HCT116 (cell line): ENCODE measurements at regions not wholly inside any gene's neighbourhood (a gene's known extent, or its start where the extent isn't known, plus 50 kb on each side); places are given as distances from the start of the nearest gene placed in this dataset.

ENCODE experiments used
- ATAC-seq: fragments of 200-7000 bp; cut with Tn5 transposase; 2 replicates; pipeline ENCODE4 v1.9.1; 2020; ENCODE audit warnings: mild to moderate bottlenecking, moderate library complexity
- BruUV-seq: library from RNA; stranded (reverse); fragments of 400-500 nt; replicated peaks from 2 replicates; lab custom pipeline; 2021; lab: Mats Ljungman, UMichigan
- CTCF ChIA-PET: fragments of 300-600 bp; sonication (Branson Sonifier 250); formaldehyde crosslinking; loops from one replicate; lab custom pipeline; 2021; ENCODE audit warnings: antibody characterized with exemption; lab: Charles Lee
- POLR2A ChIA-PET: fragments of 300-600, 350-600 bp; sonication (Branson Sonifier 250); formaldehyde crosslinking; loops from one replicate; lab custom pipeline; 2021; ENCODE audit warnings: antibody characterized with exemption; lab: Charles Lee
- RAD21 ChIA-PET, 2 experiments: fragments of 300-600 bp; sonication (Branson Sonifier 250); formaldehyde crosslinking; loops; one replicate each; lab custom pipeline; 2023; ENCODE audit warnings: low total read pairs in 2 of 2; ENCODE audit not compliant: uncharacterized antibody in 2 of 2, unreplicated experiment in 2 of 2, low non-redundant PET in 1 of 2; lab: Charles Lee
- DNase-seq: peaks from one replicate; pipeline ENCODE4 v3.0.0-alpha.2; 2010; ENCODE audit warnings: low read depth, low spot score
- H2AFZ ChIP-seq: fragments of 200-600 bp; shearing (Covaris generic), sonication (generic); 2 replicates; pipeline ENCODE4 v1.6.1; 2017; ENCODE audit warnings: low read depth, mixed run types, mixed read lengths, antibody characterized with exemption, low read length; ENCODE audit not compliant: poor library complexity, severe bottlenecking
- H3K27ac ChIP-seq: 2 replicates; pipeline ENCODE4 v1.5.1; 2012; ENCODE audit warnings: low read depth, low read length
- H3K27me3 ChIP-seq: fragments of 200-600 bp; sonication (generic); 2 replicates; pipeline ENCODE4 v1.6.1; 2016; ENCODE audit warnings: mixed run types, low read length, mixed read lengths; ENCODE audit not compliant: insufficient read depth
- H3K36me3 ChIP-seq, 2 experiments: fragments of 200-500 bp in 1 of 2; fragments of 200-600 bp in 1 of 2; sonication (Bioruptor generic) in 1 of 2; sonication (generic) in 1 of 2; 2 replicates each; pipeline versions ENCODE4 v1.5.1 to v1.6.1; 2014 to 2016; ENCODE audit warnings: low read length in 2 of 2, inconsistent platforms in 1 of 2, mixed read lengths in 1 of 2, mixed run types in 1 of 2; ENCODE audit not compliant: insufficient read depth in 2 of 2, control insufficient read depth in 1 of 2
- H3K4me1 ChIP-seq, 2 experiments: fragments of 200-600 bp in 1 of 2; sonication (generic) in 1 of 2; 2 replicates each; pipeline versions ENCODE4 v1.5.1 to v1.6.1; 2012 to 2017; ENCODE audit warnings: low read length in 2 of 2, inconsistent platforms in 1 of 2, mild to moderate bottlenecking in 1 of 2, mixed read lengths in 1 of 2, mixed run types in 1 of 2, moderate library complexity in 1 of 2; ENCODE audit not compliant: insufficient read depth in 2 of 2, control insufficient read depth in 1 of 2
- H3K4me2 ChIP-seq: fragments of 200-600 bp; sonication (generic); 2 replicates; pipeline ENCODE4 v1.6.1; 2017; ENCODE audit warnings: mixed run types, low read length, mixed read lengths
- H3K4me3 ChIP-seq, 2 experiments: fragments of 200-600 bp in 1 of 2; sonication (generic) in 1 of 2; replicated peaks in 1 of 2; 2 replicates each; pipeline ENCODE4 v1.5.1; 2011 to 2016; ENCODE audit warnings: low read length in 2 of 2, control low read depth in 1 of 2, low read depth in 1 of 2, mild to moderate bottlenecking in 1 of 2, mixed read lengths in 1 of 2, mixed run types in 1 of 2
- H3K79me2 ChIP-seq: fragments of 200-600 bp; sonication (generic); 2 replicates; pipeline ENCODE4 v1.6.1; 2017; ENCODE audit warnings: mild to moderate bottlenecking, mixed run types, low read length, moderate library complexity, mixed read lengths; ENCODE audit not compliant: insufficient read depth
- H3K9ac ChIP-seq: fragments of 200-600 bp; sonication (generic); 2 replicates; pipeline ENCODE4 v1.6.1; 2016; ENCODE audit warnings: low read length, mixed read lengths
- H3K9me2 ChIP-seq: fragments of 200-600 bp; sonication (generic), shearing (Covaris generic); 2 replicates; pipeline ENCODE4 v1.6.1; 2017; ENCODE audit warnings: mixed run types, mild to moderate bottlenecking, moderate library complexity; ENCODE audit not compliant: insufficient read depth
- H3K9me3 ChIP-seq, 2 experiments: fragments of 200-500 bp in 1 of 2; fragments of 200-600 bp in 1 of 2; sonication (Bioruptor generic) in 1 of 2; sonication (generic) in 1 of 2; 2 replicates each; pipeline ENCODE4 v1.6.1; 2014 to 2017; ENCODE audit warnings: low read length in 2 of 2, mixed read lengths in 2 of 2, inconsistent platforms in 1 of 2, low read depth in 1 of 2, mild to moderate bottlenecking in 1 of 2, mixed run types in 1 of 2, moderate library complexity in 1 of 2; ENCODE audit not compliant: control insufficient read depth in 1 of 2, insufficient read depth in 1 of 2
- H4K20me1 ChIP-seq: fragments of 200-600 bp; sonication (generic), shearing (Covaris generic); 2 replicates; pipeline ENCODE4 v1.6.1; 2017; ENCODE audit warnings: mixed run types, mild to moderate bottlenecking, moderate library complexity; ENCODE audit not compliant: insufficient read depth
- ATF3 ChIP-seq: IDR thresholded peaks from 2 replicates; pipeline ENCODE4 v1.6.1; 2012
- CTCF ChIP-seq, 3 experiments: fragments of 200-600 bp in 1 of 3; sonication (generic) in 1 of 3; IDR thresholded peaks in 2 of 3; conservative IDR thresholded peaks in 1 of 3; 2 replicates each; pipeline ENCODE4 v1.5.1; 2012 to 2017; ENCODE audit warnings: low read depth in 2 of 3, low read length in 2 of 3, antibody characterized with exemption in 1 of 3, borderline replicate concordance in 1 of 3, control low read depth in 1 of 3, mild to moderate bottlenecking in 1 of 3, mixed read lengths in 1 of 3, mixed run types in 1 of 3, moderate library complexity in 1 of 3; ENCODE audit not compliant: insufficient read depth in 1 of 3
- ELF1 ChIP-seq: IDR thresholded peaks from 2 replicates; pipeline ENCODE4 v1.6.1; 2012; ENCODE audit warnings: low read depth, borderline replicate concordance
- FOSL1 ChIP-seq: IDR thresholded peaks from 2 replicates; pipeline ENCODE4 v1.6.1; 2012; ENCODE audit warnings: low read depth
- JUND ChIP-seq: IDR thresholded peaks from 2 replicates; pipeline ENCODE4 v1.6.1; 2012
- POLR2A ChIP-seq: IDR thresholded peaks from 2 replicates; pipeline ENCODE4 v1.7.0; 2011; ENCODE audit warnings: borderline replicate concordance; ENCODE audit not compliant: insufficient read depth, insufficient read length; ENCODE audit errors: extremely low read depth
- POLR2AphosphoS5 ChIP-seq: IDR thresholded peaks from 2 replicates; pipeline ENCODE4 v1.6.1; 2011; ENCODE audit warnings: mild to moderate bottlenecking, low read depth, low read length, moderate library complexity
- RAD21 ChIP-seq: IDR thresholded peaks from 2 replicates; pipeline ENCODE4 v1.6.1; 2012; ENCODE audit warnings: low read depth, mild to moderate bottlenecking
- REST ChIP-seq: IDR thresholded peaks from 2 replicates; pipeline ENCODE4 v1.6.1; 2012; ENCODE audit warnings: low read depth
- SIN3A ChIP-seq: IDR thresholded peaks from 2 replicates; pipeline ENCODE4 v1.6.1; 2012; ENCODE audit warnings: low read depth
- SP1 ChIP-seq: IDR thresholded peaks from 2 replicates; pipeline ENCODE4 v1.6.1; 2012; ENCODE audit warnings: low read depth
- SRF ChIP-seq: IDR thresholded peaks from 2 replicates; pipeline ENCODE4 v1.6.1; 2012; ENCODE audit warnings: low read depth
- TCF7L2 ChIP-seq: IDR thresholded peaks from 2 replicates; pipeline ENCODE4 v1.7.0; 2011; ENCODE audit warnings: borderline replicate concordance, inconsistent platforms; ENCODE audit not compliant: insufficient read depth, insufficient read length; ENCODE audit errors: extremely low read depth
- YY1 ChIP-seq: IDR thresholded peaks from 2 replicates; pipeline ENCODE4 v1.6.1; 2011; ENCODE audit warnings: low read length, low read depth, moderate library complexity, mild to moderate bottlenecking; ENCODE audit not compliant: insufficient replicate concordance; ENCODE audit errors: extremely low read depth
- ZBTB33 ChIP-seq: IDR thresholded peaks from 2 replicates; pipeline ENCODE4 v1.6.1; 2011; ENCODE audit warnings: mild to moderate bottlenecking, low read length, moderate library complexity; ENCODE audit not compliant: insufficient replicate concordance; ENCODE audit errors: extremely low read depth
- ZFX ChIP-seq: fragments of 450-650 bp; IDR thresholded peaks from 2 replicates; pipeline ENCODE4 v1.6.1; 2017
- ZNF274 ChIP-seq: fragments of 200-500 bp; sonication (Bioruptor generic); IDR thresholded peaks from 2 replicates; pipeline ENCODE4 v1.6.1; 2014; ENCODE audit warnings: mild to moderate bottlenecking, low read depth, low read length, inconsistent platforms
- intact Hi-C: fragments of 100-400 bp; cut with micrococcal nuclease; formaldehyde crosslinking; loops from 2 replicates; pipeline ENCODE4 v1.10.0; 2022

GRCh38 chr7:71050492-71050891 is 81.5 kb upstream of the GALNT17 start:
- Histone ChIP-seq H3K27ac (no peak overlapping the region), H3K9ac (no peak overlapping the region), H3K9me3 (peaks cover 3 to 32% of the 10 kb centered on the region in 2 experiments; a peak in 2 of 4 replicates), H3K9me2 (no peaks in the 10 kb centered on the region), H4K20me1 (no peaks in the 10 kb centered on the region), H3K4me3 (no peak overlapping the region), H2AFZ (no peak overlapping the region), H3K4me1 (no peaks in the 10 kb centered on the region), H3K27me3 (no peaks in the 10 kb centered on the region), H3K4me2 (no peak overlapping the region), H3K36me3 (no peaks in the 10 kb centered on the region), H3K79me2 (no peaks in the 10 kb centered on the region)
- DNase-seq (no peak), ATAC-seq (no peak)
- ChIA-PET POLR2A (no interaction called here), RAD21 (no interaction called here), CTCF (no interaction called here)
- no TSS peak for BruUV-seq
- TF ChIP-seq ZBTB33 (no peak), CTCF (IDR thresholded peaks at IDR 0.05 in 2 of 3, conservative IDR thresholded peaks at IDR 0.05 in 1 of 3; ENCODE audit: borderline replicate concordance in 1 of 3, insufficient read depth in 1 of 3, low read depth in 2 of 3, low read length in 2 of 3) (no peak), POLR2AphosphoS5 (no peak), ELF1 (no peak), JUND (no peak), SP1 (no peak), REST (no peak), YY1 (no peak), ZFX (no peak), ZNF274 (no peak), POLR2A (no peak), ATF3 (no peak), RAD21 (no peak), SRF (no peak), SIN3A (no peak), FOSL1 (no peak), TCF7L2 (no peak)
- intact Hi-C loops: no loop called here
